Prostate gland (tissue), 2 donors: ENCODE measurements at regions not wholly inside any gene's neighbourhood (a gene's known extent, or its start where the extent isn't known, plus 50 kb on each side); places are given as distances from the start of the nearest gene placed in this dataset.

Experiments
- POLR2AphosphoS5 ChIP-seq: sonication (generic); formaldehyde crosslinking; IDR thresholded peaks from one replicate; pipeline ENCODE4 v1.6.1; 2017; ENCODE audit warnings: antibody characterized with exemption
- TF ChIP-seq, protein P1 (sequence below), 4 experiments: fragments of 200-600 bp in 2 of 4; fragments of 450-650 bp in 2 of 4; sonication (generic) in 2 of 4; IDR thresholded peaks; 1 replicate in 3 of 4; 2 replicates in 1 of 4; pipeline ENCODE4 v1.5.1; 2016 to 2019; ENCODE audit warnings: antibody characterized with exemption in 4 of 4, mild to moderate bottlenecking in 2 of 4, moderate library complexity in 2 of 4

DNA sequence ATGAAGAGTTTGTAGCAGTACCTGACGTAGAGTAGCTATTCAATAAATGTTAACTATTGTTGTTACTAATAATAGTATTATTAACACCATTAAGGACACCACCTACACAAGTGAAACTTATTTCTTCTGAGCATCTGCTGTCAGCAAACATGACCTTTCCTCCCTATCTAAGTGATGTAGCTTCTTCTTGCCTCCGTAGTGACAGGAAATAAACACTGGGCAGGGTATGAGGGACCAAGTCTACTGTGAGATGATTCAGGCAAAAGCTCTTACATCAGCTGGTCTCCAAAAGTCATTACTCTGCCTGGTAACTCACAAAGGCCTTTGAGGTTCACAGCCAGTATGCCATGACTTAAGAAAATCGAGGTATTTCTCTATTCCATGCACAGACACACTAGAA is 750.5 kb downstream of the CPS1 start:
- TF ChIP-seq, protein P1, sequence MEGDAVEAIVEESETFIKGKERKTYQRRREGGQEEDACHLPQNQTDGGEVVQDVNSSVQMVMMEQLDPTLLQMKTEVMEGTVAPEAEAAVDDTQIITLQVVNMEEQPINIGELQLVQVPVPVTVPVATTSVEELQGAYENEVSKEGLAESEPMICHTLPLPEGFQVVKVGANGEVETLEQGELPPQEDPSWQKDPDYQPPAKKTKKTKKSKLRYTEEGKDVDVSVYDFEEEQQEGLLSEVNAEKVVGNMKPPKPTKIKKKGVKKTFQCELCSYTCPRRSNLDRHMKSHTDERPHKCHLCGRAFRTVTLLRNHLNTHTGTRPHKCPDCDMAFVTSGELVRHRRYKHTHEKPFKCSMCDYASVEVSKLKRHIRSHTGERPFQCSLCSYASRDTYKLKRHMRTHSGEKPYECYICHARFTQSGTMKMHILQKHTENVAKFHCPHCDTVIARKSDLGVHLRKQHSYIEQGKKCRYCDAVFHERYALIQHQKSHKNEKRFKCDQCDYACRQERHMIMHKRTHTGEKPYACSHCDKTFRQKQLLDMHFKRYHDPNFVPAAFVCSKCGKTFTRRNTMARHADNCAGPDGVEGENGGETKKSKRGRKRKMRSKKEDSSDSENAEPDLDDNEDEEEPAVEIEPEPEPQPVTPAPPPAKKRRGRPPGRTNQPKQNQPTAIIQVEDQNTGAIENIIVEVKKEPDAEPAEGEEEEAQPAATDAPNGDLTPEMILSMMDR (IDR thresholded peaks at IDR 0.05), result no peak
- TF ChIP-seq POLR2AphosphoS5, result no peak
